Mesendoderm (in vitro differentiated cells): ENCODE measurements at regions not wholly inside any gene's neighbourhood (a gene's known extent, or its start where the extent isn't known, plus 50 kb on each side); places are given as distances from the start of the nearest gene placed in this dataset.
"Not testable (repeated sequence)": the region's sequence is repeated elsewhere in the genome, so short reads cannot be mapped to it uniquely, and the experiment has no call there.

Experiments used
- DNase-seq: peaks from one replicate; pipeline ENCODE4 v3.0.0; 2013
- H2AK5ac ChIP-seq: 2 replicates; pipeline ENCODE4 v1.6.1; 2013; ENCODE audit warnings: low read length, inconsistent platforms
- H2BK120ac ChIP-seq: 2 replicates; pipeline ENCODE4 v1.6.1; 2013; ENCODE audit warnings: low read depth, mild to moderate bottlenecking, low read length, moderate library complexity, mixed read lengths
- H2BK15ac ChIP-seq: replicated peaks from 2 replicates; pipeline ENCODE4 v1.6.1; 2013; ENCODE audit warnings: low read depth, mild to moderate bottlenecking, moderate library complexity
- H2BK5ac ChIP-seq: 2 replicates; pipeline ENCODE4 v1.6.1; 2013; ENCODE audit warnings: low read length, inconsistent platforms
- H3K18ac ChIP-seq: 2 replicates; pipeline ENCODE4 v1.6.1; 2013; ENCODE audit warnings: mild to moderate bottlenecking, low read length, mixed read lengths
- H3K23ac ChIP-seq: one replicate; pipeline ENCODE4 v1.6.1; 2013; ENCODE audit warnings: low read length
- H3K27ac ChIP-seq: 2 replicates; pipeline ENCODE4 v1.5.1; 2013; ENCODE audit warnings: low read depth, mild to moderate bottlenecking, inconsistent platforms, low read length, moderate library complexity
- H3K27me3 ChIP-seq: 2 replicates; pipeline ENCODE4 v1.6.1; 2013; ENCODE audit warnings: low read length, control low read depth, mild to moderate bottlenecking, inconsistent platforms; ENCODE audit not compliant: insufficient read depth, poor library complexity
- H3K36me3 ChIP-seq: 2 replicates; pipeline ENCODE4 v1.6.1; 2013; ENCODE audit warnings: low read length, inconsistent platforms; ENCODE audit not compliant: control insufficient read depth, insufficient read depth
- H3K4ac ChIP-seq: one replicate; pipeline ENCODE4 v1.6.1; 2013; ENCODE audit warnings: low read depth, mild to moderate bottlenecking, low read length, moderate library complexity
- H3K4me1 ChIP-seq: 2 replicates; pipeline ENCODE4 v1.6.1; 2013; ENCODE audit warnings: low read depth, low read length, inconsistent platforms; ENCODE audit not compliant: control insufficient read depth
- H3K4me2 ChIP-seq: 2 replicates; pipeline ENCODE4 v1.6.1; 2013; ENCODE audit warnings: low read length
- H3K4me3 ChIP-seq: 2 replicates; pipeline ENCODE4 v1.5.1; 2013; ENCODE audit warnings: mild to moderate bottlenecking, low read length
- H3K56ac ChIP-seq: one replicate; pipeline ENCODE4 v1.6.1; 2013; ENCODE audit warnings: low read length
- H3K79me1 ChIP-seq: 2 replicates; pipeline ENCODE4 v1.6.1; 2013; ENCODE audit warnings: low read length, inconsistent platforms
- H3K79me2 ChIP-seq: 2 replicates; pipeline ENCODE4 v1.6.1; 2013; ENCODE audit warnings: mild to moderate bottlenecking, low read length; ENCODE audit not compliant: control insufficient read depth, insufficient read depth
- H3K9ac ChIP-seq: 2 replicates; pipeline ENCODE4 v1.6.1; 2013; ENCODE audit warnings: low read length, inconsistent platforms
- H4K5ac ChIP-seq: one replicate; pipeline ENCODE4 v1.6.1; 2013; ENCODE audit warnings: low read length
- H4K8ac ChIP-seq: one replicate; pipeline ENCODE4 v1.6.1; 2013; ENCODE audit warnings: low read depth, mild to moderate bottlenecking, control low read depth, low read length, moderate library complexity
- WGBS: extraction: QIAGEN DNeasy Blood & Tissue Kit; methylation state at CpG from one replicate; pipeline ENCODE4 v1.1.7; 2013; ENCODE audit warnings: low lambda C conversion rate, missing lambda C conversion rate; ENCODE audit not compliant: insufficient coverage; ENCODE audit errors: extremely low coverage; 5-methylcytosine and 5-hydroxymethylcytosine counted together

DNA sequence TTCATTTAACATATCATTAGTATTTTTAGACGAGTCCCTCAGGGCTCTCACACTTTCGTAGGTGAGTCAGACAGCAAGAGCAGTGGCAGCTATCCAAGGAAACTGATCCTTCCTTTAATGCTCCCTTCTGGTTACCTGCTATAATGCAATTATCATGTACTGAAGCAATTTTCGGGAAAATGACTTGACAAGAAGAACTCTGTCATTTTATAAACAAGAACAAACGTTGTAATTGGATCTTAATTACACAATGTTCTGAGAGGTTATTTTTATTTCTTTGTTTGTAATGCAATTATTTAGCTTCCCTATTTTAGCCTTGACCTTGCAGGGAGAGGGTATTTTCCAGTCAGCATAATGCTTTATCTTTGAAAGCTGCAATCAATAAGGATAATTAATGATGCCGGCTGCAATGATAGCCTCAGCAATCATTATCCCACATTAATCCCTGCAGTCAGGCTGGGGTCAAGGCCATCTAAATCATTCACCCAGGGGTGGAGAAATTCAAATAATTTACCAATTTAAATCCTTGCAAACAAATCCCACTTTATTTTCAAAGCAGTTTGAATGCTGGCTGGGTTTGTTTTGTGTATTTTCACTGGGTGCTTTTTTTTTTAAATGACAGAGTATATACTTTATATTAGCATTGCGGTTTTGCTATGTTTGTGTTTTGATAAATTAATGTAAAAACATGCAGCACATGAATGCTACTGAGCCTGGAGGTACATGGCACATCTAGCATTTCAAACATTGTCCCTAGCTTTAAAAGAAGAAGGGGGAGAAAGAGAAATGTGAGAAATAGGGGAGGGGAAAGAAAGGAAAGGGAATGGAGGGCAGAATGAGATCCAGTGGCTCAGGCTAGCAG lies 249.9 kb downstream of the SHOX2 start:
- no peak for DNase-seq
- Histone ChIP-seq H2BK120ac (no peak overlapping the region), H3K4me1 (peaks cover 9% of the 10 kb centered on the region), H3K4me2 (no peak overlapping the region), H3K27me3 (no peaks in the 10 kb centered on the region), H4K5ac (no peak overlapping the region), H3K27ac (no peak overlapping the region), H3K4me3 (no peak overlapping the region), H2AK5ac (no peak overlapping the region), H3K23ac (no peak overlapping the region), H3K79me1 (no peaks in the 10 kb centered on the region), H3K9ac (no peak overlapping the region), H3K56ac (no peak overlapping the region), H3K79me2 (no peaks in the 10 kb centered on the region), H4K8ac (no peak overlapping the region), H2BK5ac (no peak overlapping the region), H3K18ac (no peak overlapping the region), H2BK15ac (no peak overlapping the region), H3K36me3 (no peaks in the 10 kb centered on the region), H3K4ac (no peak overlapping the region)
- WGBS, result no CpG with 5 or more reads among the region's 6 CpGs

DNA sequence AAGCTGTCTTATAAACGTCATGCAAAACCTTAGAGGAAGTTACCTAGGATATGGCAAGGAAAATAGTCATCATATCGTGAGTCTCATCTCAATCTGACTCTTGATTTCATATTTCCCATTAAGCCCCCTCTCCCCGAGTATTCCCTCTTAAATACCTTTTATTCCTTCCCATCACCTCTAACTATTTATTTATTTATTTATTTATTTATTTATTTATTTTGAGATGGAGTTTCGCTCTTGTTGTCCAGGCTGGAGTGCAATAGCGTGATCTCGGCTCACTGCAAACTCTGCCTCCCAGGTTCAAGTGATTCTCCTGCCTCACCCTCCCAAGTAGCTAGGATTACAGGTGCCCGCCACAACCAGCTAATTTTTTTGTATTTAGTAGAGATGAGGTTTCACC lies 260.4 kb downstream of the SHOX2 start:
- H3K4me1 ChIP-seq, H3K4me3 ChIP-seq, H3K27me3 ChIP-seq, H3K36me3 ChIP-seq, H4K8ac ChIP-seq, H3K4me2 ChIP-seq, H3K79me2 ChIP-seq, H3K9ac ChIP-seq, H2BK5ac ChIP-seq, H3K4ac ChIP-seq, H3K79me1 ChIP-seq, H2AK5ac ChIP-seq, H4K5ac ChIP-seq, H2BK120ac ChIP-seq, H3K23ac ChIP-seq, H3K56ac ChIP-seq, DNase-seq, H3K18ac ChIP-seq, H2BK15ac ChIP-seq, H3K27ac ChIP-seq: not testable (repeated sequence)
- 100% methylated on average over 1 of the region's 7 CpGs for WGBS

DNA sequence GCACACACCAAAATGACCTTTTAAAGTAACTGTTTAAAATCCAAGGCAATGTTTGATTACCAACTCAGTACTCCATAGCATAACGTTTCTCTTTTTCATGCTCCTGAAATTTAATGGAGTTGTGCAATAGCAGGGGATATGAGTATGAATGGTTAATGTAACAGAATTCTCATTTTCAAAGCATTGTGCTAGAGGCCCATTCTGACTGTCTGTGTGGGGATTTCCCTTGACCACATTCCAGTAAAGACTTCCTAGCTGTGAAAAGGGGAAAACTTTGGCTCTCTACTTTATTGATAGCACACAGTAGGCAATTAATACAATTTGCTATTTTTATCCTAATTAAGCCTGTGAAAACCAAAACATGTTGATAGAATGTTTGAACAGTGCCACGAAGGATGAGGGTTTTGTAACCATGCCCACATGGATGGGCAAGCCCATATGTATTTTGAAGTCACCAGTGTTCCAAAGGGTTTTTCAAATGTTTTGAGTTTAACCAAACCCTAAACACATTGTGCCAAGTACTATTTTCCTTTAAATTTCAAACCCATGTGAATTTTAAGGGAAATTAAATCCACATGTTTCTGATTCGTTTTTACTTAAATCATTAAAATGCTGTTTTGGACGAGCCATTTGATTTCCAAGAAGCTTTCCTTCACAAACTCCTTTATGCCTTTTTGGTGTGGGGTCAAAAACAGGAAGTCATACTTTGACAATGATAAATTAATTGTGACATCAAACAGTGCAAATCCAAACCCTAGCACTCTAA lies 261.2 kb downstream of the SHOX2 start:
- Histone ChIP-seq H3K79me1 (no peaks in the 10 kb centered on the region), H2AK5ac (no peak overlapping the region), H3K4ac (no peak overlapping the region), H3K23ac (no peak overlapping the region), H2BK120ac (no peak overlapping the region), H3K56ac (no peak overlapping the region), H3K27me3 (no peaks in the 10 kb centered on the region), H3K4me3 (no peak overlapping the region), H2BK5ac (no peak overlapping the region), H3K4me2 (no peak overlapping the region), H4K5ac (no peak overlapping the region), H3K27ac (no peak overlapping the region), H3K9ac (no peak overlapping the region), H3K18ac (no peak overlapping the region), H2BK15ac (no peak overlapping the region), H4K8ac (no peak overlapping the region), H3K79me2 (no peaks in the 10 kb centered on the region), H3K36me3 (no peaks in the 10 kb centered on the region), H3K4me1 (no peaks in the 10 kb centered on the region)
- WGBS, result no CpG with 5 or more reads among the region's 4 CpGs
- DNase-seq, result no peak

DNA sequence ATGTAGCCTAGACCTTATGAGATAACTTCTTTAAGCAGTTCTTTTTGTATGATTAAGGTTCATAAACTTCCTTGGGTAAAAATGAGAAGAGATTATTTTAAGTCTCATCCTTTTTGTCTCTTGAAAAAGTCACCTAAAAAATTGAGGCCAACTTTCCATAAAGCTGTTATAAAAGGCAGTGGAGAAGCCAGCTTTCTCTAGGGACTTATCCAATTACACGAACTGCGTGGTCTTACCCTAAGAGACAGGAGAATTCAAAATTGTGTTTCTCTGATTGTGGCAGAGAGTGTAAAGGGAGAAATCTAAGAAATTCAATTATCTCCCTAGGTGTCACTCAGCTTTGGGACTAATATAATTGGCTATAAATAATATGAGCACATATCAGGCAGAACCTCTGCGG lies 262.0 kb downstream of the SHOX2 start:
- DNase-seq, result no peak
- H3K27me3 ChIP-seq, result no peaks in the 10 kb centered on the region
- H3K36me3 ChIP-seq, result no peaks in the 10 kb centered on the region
- H2BK15ac ChIP-seq, result no peak overlapping the region
- no peak overlapping the region for H4K8ac ChIP-seq
- H2BK5ac ChIP-seq, result no peak overlapping the region
- H2BK120ac ChIP-seq, result no peak overlapping the region
- no peak overlapping the region for H3K9ac ChIP-seq
- no CpG with 5 or more reads among the region's 3 CpGs for WGBS
- no peaks in the 10 kb centered on the region for H3K79me2 ChIP-seq
- H3K79me1 ChIP-seq, result no peaks in the 10 kb centered on the region
- no peak overlapping the region for H3K4ac ChIP-seq
- H3K4me3 ChIP-seq, result no peak overlapping the region
- no peak overlapping the region for H2AK5ac ChIP-seq
- no peaks in the 10 kb centered on the region for H3K4me1 ChIP-seq
- H4K5ac ChIP-seq, result no peak overlapping the region
- no peak overlapping the region for H3K56ac ChIP-seq
- no peak overlapping the region for H3K27ac ChIP-seq
- no peak overlapping the region for H3K23ac ChIP-seq
- H3K18ac ChIP-seq, result no peak overlapping the region
- no peak overlapping the region for H3K4me2 ChIP-seq

DNA sequence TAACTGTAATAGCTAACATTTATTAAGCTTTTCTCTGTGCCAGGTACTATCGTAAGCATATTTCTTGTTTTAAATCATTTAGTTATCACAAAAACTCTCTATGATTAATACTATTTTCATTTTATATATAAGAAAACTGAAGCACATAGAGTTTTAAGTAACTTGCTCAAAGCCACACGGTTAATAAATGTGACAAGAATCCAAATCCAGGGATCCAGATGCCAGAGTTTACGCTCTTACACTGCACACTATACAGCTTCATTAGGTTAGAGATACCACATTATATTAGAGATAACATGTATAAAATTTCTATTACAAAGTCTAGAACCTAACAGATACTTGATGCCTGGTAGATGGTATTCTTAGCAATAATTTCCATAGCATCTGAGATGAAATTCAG lies 265.2 kb downstream of the SHOX2 start:
- no peaks in the 10 kb centered on the region for H3K79me1 ChIP-seq
- no peaks in the 10 kb centered on the region for H3K36me3 ChIP-seq
- no CpG with 5 or more reads among the region's 3 CpGs for WGBS
- H3K27ac ChIP-seq, result no peak overlapping the region
- no peak overlapping the region for H2BK120ac ChIP-seq
- no peak overlapping the region for H4K8ac ChIP-seq
- no peak overlapping the region for H3K9ac ChIP-seq
- H2BK5ac ChIP-seq, result no peak overlapping the region
- no peak overlapping the region for H3K18ac ChIP-seq
- no peak overlapping the region for H3K4me3 ChIP-seq
- H3K4me1 ChIP-seq, result no peaks in the 10 kb centered on the region
- H3K23ac ChIP-seq, result no peak overlapping the region
- DNase-seq, result no peak
- no peak overlapping the region for H2BK15ac ChIP-seq
- no peaks in the 10 kb centered on the region for H3K27me3 ChIP-seq
- no peak overlapping the region for H2AK5ac ChIP-seq
- no peak overlapping the region for H4K5ac ChIP-seq
- no peaks in the 10 kb centered on the region for H3K79me2 ChIP-seq
- H3K4ac ChIP-seq, result no peak overlapping the region
- no peak overlapping the region for H3K56ac ChIP-seq
- no peak overlapping the region for H3K4me2 ChIP-seq
